HEK293 (cell line): ENCODE measurements at regions not wholly inside any gene's neighbourhood (a gene's known extent, or its start where the extent isn't known, plus 50 kb on each side); places are given as distances from the start of the nearest gene placed in this dataset.

Experiments used
- ELK4 ChIP-seq: IDR thresholded peaks from 2 replicates; pipeline ENCODE4 v1.6.1; 2011; ENCODE audit warnings: mild to moderate bottlenecking, low read depth, low read length, borderline replicate concordance
- GLI4 ChIP-seq: fragments of 450-650 bp; formaldehyde crosslinking; IDR thresholded peaks from 2 replicates; pipeline ENCODE4 v1.5.1; 2016; ENCODE audit warnings: missing biosample characterization, missing genetic modification characterization
- TRIM28 ChIP-seq: IDR thresholded peaks from 2 replicates; pipeline ENCODE4 v1.6.1; 2011; ENCODE audit warnings: low read length, control low read depth, borderline replicate concordance
- ZNF19 ChIP-seq: fragments of 450-650 bp; formaldehyde crosslinking; IDR thresholded peaks from 2 replicates; pipeline ENCODE4; 2016; ENCODE audit warnings: missing biosample characterization, missing genetic modification characterization, low read depth
- ZNF423 ChIP-seq: fragments of 450-650 bp; formaldehyde crosslinking; IDR thresholded peaks from 2 replicates; pipeline ENCODE4 v1.5.1; 2016; ENCODE audit warnings: missing biosample characterization, missing genetic modification characterization
- ZNF501 ChIP-seq: fragments of 450-650 bp; formaldehyde crosslinking; IDR thresholded peaks from 2 replicates; pipeline ENCODE4 v1.5.1; 2016; ENCODE audit warnings: missing biosample characterization, missing genetic modification characterization
- ZSCAN30 ChIP-seq: fragments of 450-650 bp; IDR thresholded peaks from 2 replicates; pipeline ENCODE4 v1.5.1; 2018; ENCODE audit warnings: missing biosample characterization, mild to moderate bottlenecking, missing genetic modification characterization, moderate library complexity
- TF ChIP-seq, protein P1 (sequence below): fragments of 450-650 bp; formaldehyde crosslinking; IDR thresholded peaks from 2 replicates; pipeline ENCODE4 v1.5.1; 2016; ENCODE audit warnings: missing biosample characterization, missing genetic modification characterization
- TF ChIP-seq, protein P2 (sequence below): fragments of 450-650 bp; formaldehyde crosslinking; IDR thresholded peaks from 2 replicates; pipeline ENCODE4 v1.5.1; 2016; ENCODE audit warnings: missing biosample characterization, missing genetic modification characterization

DNA sequence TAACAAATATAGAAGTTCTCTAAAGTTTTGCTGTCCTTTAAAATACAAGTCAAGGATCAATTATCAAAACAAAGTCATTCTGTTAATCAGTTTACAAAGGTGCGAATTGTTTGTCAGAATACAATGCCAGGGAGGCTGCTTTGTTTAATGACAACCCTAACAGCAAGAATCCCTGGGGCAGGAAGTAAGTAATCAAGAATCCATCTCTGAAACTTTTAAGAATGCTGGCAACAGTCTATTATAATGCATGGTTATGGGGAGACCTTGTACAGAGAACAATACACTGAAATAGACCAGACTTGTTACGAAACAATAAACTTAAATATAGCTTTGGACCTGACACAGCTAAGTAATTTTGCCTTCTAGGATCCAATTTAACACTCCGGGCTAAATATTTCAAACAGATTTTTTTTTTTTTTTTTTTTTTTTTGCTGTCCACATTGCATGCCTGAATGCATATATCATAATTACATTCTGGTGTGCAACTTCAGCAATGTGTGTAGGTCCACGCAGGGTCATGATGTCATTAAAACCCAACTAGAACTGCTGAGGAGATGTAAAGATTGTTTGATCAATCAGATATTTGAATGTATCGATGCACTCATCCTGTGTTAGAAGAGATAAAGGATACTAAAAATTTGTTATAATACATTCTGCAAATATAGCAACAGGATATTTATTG lies 421.3 kb downstream of the CETN3 start:
- TF ChIP-seq ZSCAN30: no peak
- TF ChIP-seq, protein P1, sequence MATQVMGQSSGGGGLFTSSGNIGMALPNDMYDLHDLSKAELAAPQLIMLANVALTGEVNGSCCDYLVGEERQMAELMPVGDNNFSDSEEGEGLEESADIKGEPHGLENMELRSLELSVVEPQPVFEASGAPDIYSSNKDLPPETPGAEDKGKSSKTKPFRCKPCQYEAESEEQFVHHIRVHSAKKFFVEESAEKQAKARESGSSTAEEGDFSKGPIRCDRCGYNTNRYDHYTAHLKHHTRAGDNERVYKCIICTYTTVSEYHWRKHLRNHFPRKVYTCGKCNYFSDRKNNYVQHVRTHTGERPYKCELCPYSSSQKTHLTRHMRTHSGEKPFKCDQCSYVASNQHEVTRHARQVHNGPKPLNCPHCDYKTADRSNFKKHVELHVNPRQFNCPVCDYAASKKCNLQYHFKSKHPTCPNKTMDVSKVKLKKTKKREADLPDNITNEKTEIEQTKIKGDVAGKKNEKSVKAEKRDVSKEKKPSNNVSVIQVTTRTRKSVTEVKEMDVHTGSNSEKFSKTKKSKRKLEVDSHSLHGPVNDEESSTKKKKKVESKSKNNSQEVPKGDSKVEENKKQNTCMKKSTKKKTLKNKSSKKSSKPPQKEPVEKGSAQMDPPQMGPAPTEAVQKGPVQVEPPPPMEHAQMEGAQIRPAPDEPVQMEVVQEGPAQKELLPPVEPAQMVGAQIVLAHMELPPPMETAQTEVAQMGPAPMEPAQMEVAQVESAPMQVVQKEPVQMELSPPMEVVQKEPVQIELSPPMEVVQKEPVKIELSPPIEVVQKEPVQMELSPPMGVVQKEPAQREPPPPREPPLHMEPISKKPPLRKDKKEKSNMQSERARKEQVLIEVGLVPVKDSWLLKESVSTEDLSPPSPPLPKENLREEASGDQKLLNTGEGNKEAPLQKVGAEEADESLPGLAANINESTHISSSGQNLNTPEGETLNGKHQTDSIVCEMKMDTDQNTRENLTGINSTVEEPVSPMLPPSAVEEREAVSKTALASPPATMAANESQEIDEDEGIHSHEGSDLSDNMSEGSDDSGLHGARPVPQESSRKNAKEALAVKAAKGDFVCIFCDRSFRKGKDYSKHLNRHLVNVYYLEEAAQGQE (tag by site-specific recombination): no peak
- TF ChIP-seq TRIM28: no peak
- no peak for TF ChIP-seq ZNF19 (tag by site-specific recombination)
- no peak for TF ChIP-seq ZNF501 (tag by site-specific recombination)
- TF ChIP-seq ZNF423 (tag by site-specific recombination): no peak
- TF ChIP-seq, protein P2, sequence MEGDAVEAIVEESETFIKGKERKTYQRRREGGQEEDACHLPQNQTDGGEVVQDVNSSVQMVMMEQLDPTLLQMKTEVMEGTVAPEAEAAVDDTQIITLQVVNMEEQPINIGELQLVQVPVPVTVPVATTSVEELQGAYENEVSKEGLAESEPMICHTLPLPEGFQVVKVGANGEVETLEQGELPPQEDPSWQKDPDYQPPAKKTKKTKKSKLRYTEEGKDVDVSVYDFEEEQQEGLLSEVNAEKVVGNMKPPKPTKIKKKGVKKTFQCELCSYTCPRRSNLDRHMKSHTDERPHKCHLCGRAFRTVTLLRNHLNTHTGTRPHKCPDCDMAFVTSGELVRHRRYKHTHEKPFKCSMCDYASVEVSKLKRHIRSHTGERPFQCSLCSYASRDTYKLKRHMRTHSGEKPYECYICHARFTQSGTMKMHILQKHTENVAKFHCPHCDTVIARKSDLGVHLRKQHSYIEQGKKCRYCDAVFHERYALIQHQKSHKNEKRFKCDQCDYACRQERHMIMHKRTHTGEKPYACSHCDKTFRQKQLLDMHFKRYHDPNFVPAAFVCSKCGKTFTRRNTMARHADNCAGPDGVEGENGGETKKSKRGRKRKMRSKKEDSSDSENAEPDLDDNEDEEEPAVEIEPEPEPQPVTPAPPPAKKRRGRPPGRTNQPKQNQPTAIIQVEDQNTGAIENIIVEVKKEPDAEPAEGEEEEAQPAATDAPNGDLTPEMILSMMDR (tag by site-specific recombination): no peak
- no peak for TF ChIP-seq ELK4
- TF ChIP-seq GLI4 (tag by site-specific recombination): no peak
